Endothelial cell of umbilical vein (primary cell): ENCODE measurements at regions not wholly inside any gene's neighbourhood (a gene's known extent, or its start where the extent isn't known, plus 50 kb on each side); places are given as distances from the start of the nearest gene placed in this dataset.

Experiments used
- BruUV-seq: library from RNA; stranded (reverse); fragments of 400-500 nt; replicated peaks from 2 replicates; lab custom pipeline; 2021; lab: Mats Ljungman, UMichigan
- CTCF ChIA-PET: fragments of 300-600, 350-600 bp; sonication (Branson Sonifier 250); formaldehyde crosslinking; loops from one replicate; lab custom pipeline; 2021; ENCODE audit warnings: antibody characterized with exemption, inconsistent platforms; lab: Charles Lee
- POLR2A ChIA-PET: fragments of 300-600, 350-600 bp; sonication (Branson Sonifier 250); formaldehyde crosslinking; loops from one replicate; lab custom pipeline; 2021; ENCODE audit warnings: antibody characterized with exemption, inconsistent platforms; lab: Charles Lee
- DNase-seq: peaks from one replicate; pipeline ENCODE4 v3.0.0-alpha.2; 2011; ENCODE audit warnings: low read depth, low spot score
- FAIRE-seq: peaks from 2 replicates; lab custom pipeline; 2011; peaks lifted over from hg19 to GRCh38; lab: Jason Lieb, UNC
- H2AFZ ChIP-seq: 2 replicates; pipeline ENCODE4 v1.6.0; 2012; ENCODE audit warnings: low read depth, low read length, control low read depth, inconsistent platforms
- H3K27ac ChIP-seq: 2 replicates; pipeline ENCODE4 v1.5.1; 2011; ENCODE audit warnings: low read depth, mild to moderate bottlenecking, control low read depth, low read length, moderate library complexity; ENCODE audit not compliant: insufficient read depth
- H3K27me3 ChIP-seq, 2 experiments: 2 replicates each; pipeline versions ENCODE4 v1.6.0 to v1.6.1; 2011; ENCODE audit warnings: low read length in 2 of 2, mixed read lengths in 1 of 2; ENCODE audit not compliant: control insufficient read depth in 2 of 2, insufficient read depth in 2 of 2
- H3K36me3 ChIP-seq, 2 experiments: 2 replicates in 1 of 2; 3 replicates in 1 of 2; pipeline ENCODE4 v1.5.1; 2011; ENCODE audit warnings: low read length in 2 of 2, mild to moderate bottlenecking in 1 of 2, moderate library complexity in 1 of 2; ENCODE audit not compliant: control insufficient read depth in 2 of 2, insufficient read depth in 2 of 2; ENCODE audit errors: extremely low read depth in 1 of 2
- H3K4me1 ChIP-seq: 3 replicates; pipeline ENCODE4 v1.5.1; 2011; ENCODE audit warnings: mild to moderate bottlenecking, low read length; ENCODE audit not compliant: control insufficient read depth, insufficient read depth; ENCODE audit errors: extremely low read depth
- H3K4me2 ChIP-seq: 2 replicates; pipeline ENCODE4 v1.6.1; 2011; ENCODE audit warnings: low read length, control low read depth, mixed read lengths; ENCODE audit not compliant: insufficient read depth
- H3K4me3 ChIP-seq, 3 experiments: fragments of 200-600 bp in 1 of 3; sonication (generic), shearing (Covaris generic) in 1 of 3; replicated peaks in 1 of 3; 2 replicates each; pipeline ENCODE4 v1.5.1; 2011 to 2016; ENCODE audit warnings: control low read depth in 3 of 3, low read length in 3 of 3, mild to moderate bottlenecking in 2 of 3, inconsistent platforms in 1 of 3, low read depth in 1 of 3, moderate library complexity in 1 of 3; ENCODE audit not compliant: insufficient read depth in 1 of 3
- H3K79me2 ChIP-seq: 2 replicates; pipeline ENCODE4 v1.6.0; 2012; ENCODE audit warnings: low read length, inconsistent platforms; ENCODE audit not compliant: control insufficient read depth, insufficient read depth
- H3K9ac ChIP-seq: replicated peaks from 2 replicates; pipeline ENCODE3; 2011; ENCODE audit warnings: low read length, control low read depth; ENCODE audit not compliant: insufficient read depth; ENCODE audit errors: extremely low read depth
- H3K9me1 ChIP-seq: replicated peaks from 3 replicates; pipeline ENCODE4 v1.6.0; 2011; ENCODE audit warnings: mild to moderate bottlenecking, low read length; ENCODE audit not compliant: control insufficient read depth, insufficient read depth; ENCODE audit errors: extremely low read depth
- H3K9me3 ChIP-seq: replicated peaks from 2 replicates; pipeline ENCODE4 v1.5.1; 2012; ENCODE audit warnings: low read length, inconsistent platforms; ENCODE audit not compliant: control insufficient read depth, insufficient read depth
- H4K20me1 ChIP-seq: replicated peaks from 2 replicates; pipeline ENCODE3; 2011; ENCODE audit warnings: mild to moderate bottlenecking, low read length; ENCODE audit not compliant: control insufficient read depth, insufficient read depth; ENCODE audit errors: extremely low read depth
- CTCF ChIP-seq, 2 donors: IDR thresholded peaks; 1 replicate in 1 of 2; 2 replicates in 1 of 2; pipeline ENCODE4 v1.5.1; 2011; ENCODE audit warnings: low read length in 2 of 2, mild to moderate bottlenecking in 2 of 2, moderate library complexity in 2 of 2, control low read depth in 1 of 2, inconsistent platforms in 1 of 2, low read depth in 1 of 2; ENCODE audit not compliant: insufficient read depth in 1 of 2; ENCODE audit errors: extremely low read depth in 1 of 2
- EZH2 ChIP-seq: IDR thresholded peaks from 2 replicates; pipeline ENCODE4 v1.6.1; 2012; ENCODE audit warnings: borderline replicate concordance, low read depth, mild to moderate bottlenecking, moderate library complexity, low read length, inconsistent platforms; ENCODE audit not compliant: severe bottlenecking
- FOS ChIP-seq: IDR thresholded peaks from 2 replicates; pipeline ENCODE4 v1.6.1; 2011; ENCODE audit warnings: mild to moderate bottlenecking, low read length, moderate library complexity, borderline replicate concordance; ENCODE audit not compliant: insufficient read depth
- GATA2 ChIP-seq: IDR thresholded peaks from 2 replicates; pipeline ENCODE4 v1.7.0; 2011; ENCODE audit warnings: low read depth, mild to moderate bottlenecking, moderate library complexity, mixed read lengths, low read length; ENCODE audit not compliant: insufficient read length, insufficient read depth
- JUN ChIP-seq: IDR thresholded peaks from 2 replicates; pipeline ENCODE4 v1.6.1; 2011; ENCODE audit warnings: borderline replicate concordance, low read depth; ENCODE audit not compliant: insufficient read length, insufficient read depth
- MAX ChIP-seq: IDR thresholded peaks from 2 replicates; pipeline ENCODE4 v1.6.1; 2011; ENCODE audit not compliant: insufficient read depth, insufficient read length
- MYC ChIP-seq: IDR thresholded peaks from one replicate; pipeline ENCODE4 v1.6.1; 2011; ENCODE audit warnings: mild to moderate bottlenecking, low read depth, low read length
- POLR2A ChIP-seq: IDR thresholded peaks from 2 replicates; pipeline ENCODE4 v1.6.1; 2012; ENCODE audit warnings: low read depth, mild to moderate bottlenecking, control low read depth, low read length
- POLR2AphosphoS5 ChIP-seq: IDR thresholded peaks from 2 replicates; pipeline ENCODE4 v1.6.1; 2012; ENCODE audit warnings: low read depth, mild to moderate bottlenecking, control low read depth, low read length, moderate library complexity; ENCODE audit not compliant: insufficient read depth
- dilution Hi-C: fragments of 300-500 bp; cut with MboI; formaldehyde crosslinking; loops from one replicate; pipeline ENCODE4 v1.15.0; 2019; ENCODE audit warnings: low sequenced_read_pairs; ENCODE audit not compliant: extremely low pct_ligation_motif_present
- intact Hi-C: fragments of 100-400 bp; cut with micrococcal nuclease; formaldehyde crosslinking; loops from one replicate; pipeline ENCODE4 v1.10.0; 2022

- Histone ChIP-seq H4K20me1 (no peaks in the 10 kb centered on the region), H2AFZ (no peak overlapping the region), H3K9me3 (no peaks in the 10 kb centered on the region), H3K4me2 (no peak overlapping the region), H3K79me2 (no peaks in the 10 kb centered on the region), H3K9ac (no peak overlapping the region), H3K27ac (no peak overlapping the region), H3K27me3 (no peaks in the 10 kb centered on the region), H3K36me3 (no peaks in the 10 kb centered on the region), H3K4me1 (no peaks in the 10 kb centered on the region), H3K9me1 (no peaks in the 10 kb centered on the region), H3K4me3 (no peak overlapping the region)
- BruUV-seq, result no TSS peak
- no peak for TF ChIP-seq MYC
- FAIRE-seq (no peak), DNase-seq (no peak)
- ChIA-PET CTCF (interaction anchor here (1.3 to 4.8 kb wide), 7 partner anchors 88 to 430 kb away, joined by 4 to 223 read pairs (median 12); no protein-coding TSS in a partner anchor), POLR2A (no interaction called here)
- intact Hi-C loops (no loop called here), dilution Hi-C loops (no loop called here)
Observed at GRCh38 chr2:238786792-238787490, 60.9 kb upstream of the TWIST2 start.

GRCh38 chr2:238787501-238787900, 60.4 kb upstream of the TWIST2 start:
- Histone ChIP-seq H3K79me2 (no peaks in the 10 kb centered on the region), H3K27me3 (no peaks in the 10 kb centered on the region), H3K9ac (no peak overlapping the region), H4K20me1 (no peaks in the 10 kb centered on the region), H3K36me3 (no peaks in the 10 kb centered on the region), H3K27ac (no peak overlapping the region), H3K4me3 (no peak overlapping the region), H3K4me1 (no peaks in the 10 kb centered on the region), H3K9me1 (no peaks in the 10 kb centered on the region), H3K9me3 (no peaks in the 10 kb centered on the region), H3K4me2 (no peak overlapping the region), H2AFZ (no peak overlapping the region)
- intact Hi-C loops (no loop called here), dilution Hi-C loops (no loop called here)
- CTCF ChIA-PET, result interaction anchor here (1.3 to 4.8 kb wide), 5 partner anchors 88 to 430 kb away, joined by 4 to 223 read pairs (median 6); no protein-coding TSS in a partner anchor
- no TSS peak for BruUV-seq
- TF ChIP-seq POLR2AphosphoS5 (no peak), CTCF (IDR thresholded peaks at IDR 0.05; ENCODE audit: extremely low read depth in 1 of 2, insufficient read depth in 1 of 2, low read depth in 1 of 2, low read length in 2 of 2) (no peak), MYC (no peak), JUN (no peak), MAX (no peak), FOS (no peak), POLR2A (no peak), GATA2 (no peak), EZH2 (no peak)
- DNase-seq, result no peak
- POLR2A ChIA-PET, result no interaction called here
- no peak for FAIRE-seq
